IMR-90 (cell line): ENCODE measurements at regions not wholly inside any gene's neighbourhood (a gene's known extent, or its start where the extent isn't known, plus 50 kb on each side); places are given as distances from the start of the nearest gene placed in this dataset.

ENCODE experiments used
- ATAC-seq: fragments of 200-7000 bp; cut with Tn5 transposase; 2 replicates; pipeline ENCODE4 v1.9.1; 2020; ENCODE audit warnings: low read depth, mild to moderate bottlenecking, moderate library complexity
- BruUV-seq: library from RNA; stranded (reverse); fragments of 400-500 nt; replicated peaks from 2 replicates; lab custom pipeline; 2021; lab: Mats Ljungman, UMichigan
- CTCF ChIA-PET: fragments of 300-600 bp; formaldehyde crosslinking; extraction: SDS; loops from one replicate; lab custom pipeline; 2021; ENCODE audit warnings: antibody characterized with exemption; lab: Yijun Ruan, JAX
- POLR2A ChIA-PET: fragments of 300-600 bp; sonication (Branson Sonifier 250); formaldehyde crosslinking; loops from one replicate; lab custom pipeline; 2022; ENCODE audit warnings: antibody characterized with exemption; ENCODE audit not compliant: unreplicated experiment; lab: Charles Lee
- DNase-seq: peaks from one replicate; pipeline ENCODE4 v3.0.0; 2013
- H2AFZ ChIP-seq: replicated peaks from 2 replicates; pipeline ENCODE3; 2013; ENCODE audit warnings: low read length, mild to moderate bottlenecking; ENCODE audit not compliant: poor library complexity
- H2AK5ac ChIP-seq: 2 replicates; pipeline ENCODE4 v1.6.1; 2013; ENCODE audit warnings: low read depth, low read length, inconsistent platforms
- H2AK9ac ChIP-seq: replicated peaks from 2 replicates; pipeline ENCODE3; 2013; ENCODE audit warnings: mild to moderate bottlenecking, low read depth, low read length, moderate library complexity; ENCODE audit not compliant: poor library complexity
- H2BK120ac ChIP-seq: 2 replicates; pipeline ENCODE4 v1.6.1; 2013; ENCODE audit warnings: low read depth, low read length, inconsistent platforms
- H2BK15ac ChIP-seq: 3 replicates; pipeline ENCODE4 v1.6.1; 2013; ENCODE audit warnings: low read depth, low read length, inconsistent platforms
- H2BK20ac ChIP-seq: 2 replicates; pipeline ENCODE4 v1.6.1; 2013; ENCODE audit warnings: low read depth, mild to moderate bottlenecking, inconsistent platforms, low read length, moderate library complexity
- H2BK5ac ChIP-seq: 2 replicates; pipeline ENCODE4 v1.6.1; 2013; ENCODE audit warnings: mild to moderate bottlenecking, low read depth, low read length, inconsistent platforms; ENCODE audit not compliant: poor library complexity, severe bottlenecking
- H3K14ac ChIP-seq: replicated peaks from 2 replicates; pipeline ENCODE4 v1.6.1; 2013; ENCODE audit warnings: low read depth, low read length, inconsistent platforms
- H3K18ac ChIP-seq: 2 replicates; pipeline ENCODE4 v1.6.1; 2013; ENCODE audit warnings: low read depth, low read length, control low read depth
- H3K23ac ChIP-seq: 2 replicates; pipeline ENCODE4 v1.6.1; 2013; ENCODE audit warnings: low read depth, low read length, inconsistent platforms
- H3K27ac ChIP-seq: 2 replicates; pipeline ENCODE4 v1.5.1; 2013; ENCODE audit warnings: mild to moderate bottlenecking, control low read depth, low read length; ENCODE audit not compliant: insufficient read depth
- H3K27me3 ChIP-seq: 2 replicates; pipeline ENCODE4 v1.6.1; 2013; ENCODE audit warnings: low read length; ENCODE audit not compliant: control insufficient read depth, insufficient read depth
- H3K36me3 ChIP-seq: 2 replicates; pipeline ENCODE4 v1.6.1; 2013; ENCODE audit warnings: low read length, mixed read lengths; ENCODE audit not compliant: control insufficient read depth, insufficient read depth
- H3K4ac ChIP-seq: 2 replicates; pipeline ENCODE4 v1.6.1; 2013; ENCODE audit warnings: low read depth, low read length, inconsistent platforms
- H3K4me1 ChIP-seq: 2 replicates; pipeline ENCODE4 v1.6.1; 2013; ENCODE audit warnings: low read length, mixed read lengths; ENCODE audit not compliant: control insufficient read depth, insufficient read depth
- H3K4me2 ChIP-seq: 2 replicates; pipeline ENCODE4 v1.6.1; 2013; ENCODE audit warnings: low read depth, mild to moderate bottlenecking, control low read depth, low read length, moderate library complexity
- H3K4me3 ChIP-seq: 2 replicates; pipeline ENCODE4 v1.5.1; 2013; ENCODE audit warnings: low read depth, mild to moderate bottlenecking, control low read depth, low read length, moderate library complexity; ENCODE audit not compliant: insufficient read depth
- H3K56ac ChIP-seq: 2 replicates; pipeline ENCODE4 v1.6.1; 2013; ENCODE audit warnings: low read length, inconsistent platforms; ENCODE audit not compliant: insufficient read depth; ENCODE audit errors: extremely low read depth
- H3K79me1 ChIP-seq, 2 experiments: 2 replicates each; pipeline ENCODE4 v1.6.1; 2013; ENCODE audit warnings: low read length in 2 of 2, inconsistent platforms in 1 of 2, low read depth in 1 of 2
- H3K9ac ChIP-seq: 2 replicates; pipeline ENCODE4 v1.6.1; 2013; ENCODE audit warnings: low read depth, low read length, control low read depth
- H3K9me1 ChIP-seq: 2 replicates; pipeline ENCODE4 v1.6.1; 2013; ENCODE audit warnings: low read length, inconsistent platforms; ENCODE audit not compliant: insufficient read depth
- H3K9me3 ChIP-seq: 2 replicates; pipeline ENCODE4 v1.6.1; 2013; ENCODE audit warnings: low read length; ENCODE audit not compliant: control insufficient read depth, insufficient read depth
- H4K20me1 ChIP-seq: 2 replicates; pipeline ENCODE4 v1.6.1; 2013; ENCODE audit warnings: low read length, inconsistent platforms; ENCODE audit not compliant: insufficient read depth
- H4K5ac ChIP-seq: 2 replicates; pipeline ENCODE4 v1.6.1; 2013; ENCODE audit warnings: mild to moderate bottlenecking, low read depth, low read length, control low read depth
- H4K8ac ChIP-seq, 2 experiments: 2 replicates each; pipeline ENCODE4 v1.6.1; 2013; ENCODE audit warnings: low read depth in 2 of 2, low read length in 2 of 2, control low read depth in 1 of 2, inconsistent platforms in 1 of 2
- H4K91ac ChIP-seq: 2 replicates; pipeline ENCODE4 v1.6.1; 2013; ENCODE audit warnings: low read depth, low read length, inconsistent platforms; ENCODE audit not compliant: insufficient read depth
- CHD1 ChIP-seq: IDR thresholded peaks from 2 replicates; pipeline ENCODE4 v1.6.1; 2012; ENCODE audit warnings: low read depth, low read length, improper control_type of control experiment
- CTCF ChIP-seq: conservative IDR thresholded peaks from 2 replicates; pipeline ENCODE4 v1.5.1; 2012; ENCODE audit warnings: mild to moderate bottlenecking, low read depth, low read length, improper control_type of control experiment
- FOS ChIP-seq: fragments of 150-350 bp; IDR thresholded peaks from 2 replicates; pipeline ENCODE4 v1.6.1; 2016; ENCODE audit warnings: low read depth, low read length
- MAZ ChIP-seq: IDR thresholded peaks from 2 replicates; pipeline ENCODE4 v1.6.1; 2012; ENCODE audit warnings: low read depth, mild to moderate bottlenecking, low read length, improper control_type of control experiment, moderate library complexity, borderline replicate concordance
- RAD21 ChIP-seq: IDR thresholded peaks from 2 replicates; pipeline ENCODE4 v1.6.1; 2012; ENCODE audit warnings: low read length, improper control_type of control experiment
- RCOR1 ChIP-seq: IDR thresholded peaks from 2 replicates; pipeline ENCODE4 v1.6.1; 2012; ENCODE audit warnings: mild to moderate bottlenecking, low read length, improper control_type of control experiment; ENCODE audit not compliant: insufficient replicate concordance
- RFX5 ChIP-seq: IDR thresholded peaks from 2 replicates; pipeline ENCODE4 v1.8.0; 2012; ENCODE audit warnings: low read depth, mild to moderate bottlenecking, low read length, moderate library complexity
- SMC3 ChIP-seq: fragments of 150-350 bp; IDR thresholded peaks from 2 replicates; pipeline ENCODE4 v1.6.1; 2016; ENCODE audit warnings: low read depth, mild to moderate bottlenecking, antibody characterized with exemption, low read length, moderate library complexity
- WGBS, 2 experiments: methylation state at CpG; one replicate each; pipeline versions ENCODE4 v1.1.5 to v1.1.7; 2013; ENCODE audit warnings: missing lambda C conversion rate in 2 of 2; ENCODE audit not compliant: insufficient read length in 1 of 2; ENCODE audit errors: extremely low coverage in 2 of 2; 5-methylcytosine and 5-hydroxymethylcytosine counted together
- dilution Hi-C: fragments of 300-500 bp; cut with HindIII; formaldehyde crosslinking; loops from one replicate; pipeline ENCODE4 v1.14.3; 2018; ENCODE audit warnings: low sequenced_read_pairs; ENCODE audit not compliant: unreplicated experiment
- in situ Hi-C: fragments of 300-500 bp; cut with MboI; formaldehyde crosslinking; loops from 3 replicates; pipeline ENCODE4 v1.14.3; 2019; ENCODE audit warnings: low sequenced_read_pairs, inconsistent platforms, mixed read lengths
- intact Hi-C: fragments of 100-400 bp; cut with micrococcal nuclease; formaldehyde crosslinking; loops from 2 replicates; pipeline ENCODE4 v1.10.0; 2022

GRCh38 chr5:96529559-96529958, 96.5 kb upstream of the PCSK1 start:
- no peak for ATAC-seq
- BruUV-seq: no TSS peak
- H3K79me1 ChIP-seq: no peaks in the 10 kb centered on the region
- no peak overlapping the region for H2BK5ac ChIP-seq
- H4K5ac ChIP-seq: no peak overlapping the region
- H3K4ac ChIP-seq: no peak overlapping the region
- H3K18ac ChIP-seq: no peak overlapping the region
- TF ChIP-seq MAZ (no peak), CTCF (no peak), RAD21 (no peak), RFX5 (no peak), CHD1 (no peak), SMC3 (no peak), FOS (no peak), RCOR1 (no peak)
- CTCF ChIA-PET: no interaction called here
- H3K9me3 ChIP-seq: no peaks in the 10 kb centered on the region
- H2BK120ac ChIP-seq: no peak overlapping the region
- intact Hi-C loops: no loop called here
- H3K36me3 ChIP-seq: no peaks in the 10 kb centered on the region
- no peak overlapping the region for H4K91ac ChIP-seq
- no peaks in the 10 kb centered on the region for H3K4me1 ChIP-seq
- no peak overlapping the region for H3K56ac ChIP-seq
- no peaks in the 10 kb centered on the region for H4K20me1 ChIP-seq
- H2AFZ ChIP-seq: no peak overlapping the region
- no peaks in the 10 kb centered on the region for H3K9me1 ChIP-seq
- H3K27me3 ChIP-seq: no peaks in the 10 kb centered on the region
- H2AK5ac ChIP-seq: no peak overlapping the region
- no peak overlapping the region for H3K14ac ChIP-seq
- H2BK20ac ChIP-seq: no peak overlapping the region
- no peak for DNase-seq
- no CpG with 5 or more reads among the region's 6 CpGs for WGBS, 2 experiments
- in situ Hi-C loops: no loop called here
- H2BK15ac ChIP-seq: no peak overlapping the region
- H3K9ac ChIP-seq: no peak overlapping the region
- no peak overlapping the region for H3K4me3 ChIP-seq
- no peak overlapping the region for H3K4me2 ChIP-seq
- no peak overlapping the region for H2AK9ac ChIP-seq
- dilution Hi-C loops: no loop called here
- H3K27ac ChIP-seq: no peak overlapping the region
- H4K8ac ChIP-seq: no peak overlapping the region
- no peak overlapping the region for H3K23ac ChIP-seq
- POLR2A ChIA-PET: no interaction called here
